GM12872 (cell line): ENCODE measurements at regions not wholly inside any gene's neighbourhood (a gene's known extent, or its start where the extent isn't known, plus 50 kb on each side); places are given as distances from the start of the nearest gene placed in this dataset.

ENCODE experiments used
- CTCF ChIP-seq: IDR thresholded peaks from 3 replicates; pipeline ENCODE4 v1.5.1; 2011; ENCODE audit warnings: low read depth, mild to moderate bottlenecking, low read length, moderate library complexity; ENCODE audit not compliant: insufficient read depth

DNA sequence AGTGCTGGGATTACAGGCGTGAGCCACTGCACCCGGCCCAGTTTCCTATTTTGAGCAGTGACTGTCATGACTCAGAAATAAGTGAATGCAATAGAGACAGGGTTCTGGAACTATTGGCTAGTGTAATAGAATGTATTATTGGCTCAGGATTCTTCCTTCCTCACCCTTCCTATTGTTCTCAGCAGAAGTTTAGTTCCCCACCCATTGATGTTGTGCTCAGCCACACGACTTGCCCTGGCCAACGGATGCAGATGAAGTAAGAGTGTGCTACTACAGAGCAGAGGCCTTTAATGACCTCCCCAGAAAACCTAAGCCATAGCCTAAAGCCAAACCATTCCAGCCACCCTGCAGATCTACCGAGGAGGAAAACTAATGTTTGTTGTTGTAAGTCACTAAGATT lies 287.9 kb downstream of the AGTPBP1 start:
- TF ChIP-seq CTCF, result no peak

- TF ChIP-seq CTCF, result no peak
These were observed 288.9 kb downstream of the AGTPBP1 start for GRCh38 chr9:85452841-85453240.

- no peak for TF ChIP-seq CTCF
These were observed 290.1 kb downstream of the AGTPBP1 start for GRCh38 chr9:85451680-85452079.

DNA sequence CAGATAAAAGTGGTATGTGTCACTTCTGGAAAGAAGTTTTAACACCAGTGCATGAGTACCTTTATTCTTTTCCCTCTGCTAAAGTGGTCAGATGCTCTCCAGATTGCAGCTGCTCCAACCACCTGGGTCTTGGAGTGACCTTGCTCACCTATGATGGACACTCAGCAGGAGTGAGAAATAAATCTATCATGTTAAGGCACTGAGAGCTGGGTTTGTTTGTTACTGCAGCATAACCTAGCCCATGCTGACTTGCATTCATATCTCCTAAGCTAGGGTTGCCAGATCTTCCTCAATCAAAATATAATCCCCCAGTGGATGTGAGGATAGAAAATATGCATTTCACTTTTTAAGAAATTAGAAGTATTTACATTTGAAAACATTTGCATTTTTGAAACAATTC lies 295.9 kb downstream of the AGTPBP1 start:
- TF ChIP-seq CTCF, result no peak

GRCh38 chr9:85444243-85444642 lies 297.5 kb downstream of the AGTPBP1 start:
- TF ChIP-seq CTCF, result no peak

DNA sequence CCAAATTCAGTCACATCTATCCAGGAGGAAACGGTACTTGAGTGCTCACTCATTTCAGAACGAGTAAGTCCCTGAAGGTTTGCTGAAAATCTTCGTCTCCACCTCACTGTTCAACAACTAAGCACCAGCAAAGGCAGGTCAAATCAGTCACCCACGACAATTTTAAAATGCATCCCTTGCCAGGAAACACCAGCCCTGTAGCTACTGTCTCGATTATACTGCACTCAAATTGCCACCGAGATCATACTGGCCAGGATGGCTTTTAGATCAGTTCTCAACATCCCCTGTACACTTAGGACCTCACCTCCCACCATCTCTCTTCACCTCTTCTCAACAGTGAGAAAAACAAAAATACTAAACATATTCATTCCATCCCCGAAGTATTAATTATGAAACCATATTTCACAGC lies 298.6 kb downstream of the AGTPBP1 start:
- TF ChIP-seq CTCF, result no peak

GRCh38 chr9:85439791-85440190 lies 302.0 kb downstream of the AGTPBP1 start:
- TF ChIP-seq CTCF, result no peak

GRCh38 chr9:85433046-85433445 lies 308.7 kb downstream of the AGTPBP1 start:
- TF ChIP-seq CTCF, result no peak
